Activated T-cell treated with anti-CD3 and anti-CD28 coated beads, Interleukin-2, amount 50 U/mL, for 72 hours (primary cell): ENCODE measurements at regions not wholly inside any gene's neighbourhood (a gene's known extent, or its start where the extent isn't known, plus 50 kb on each side); places are given as distances from the start of the nearest gene placed in this dataset.

ENCODE experiments used
- ATAC-seq, 2 donors: fragments of 150-1000 bp; cut with Tn5 transposase; replicated peaks in 1 of 2; 2 replicates each; pipeline ENCODE4 v1.10.0; 2021; ENCODE audit warnings: moderate library complexity in 2 of 2, mild to moderate bottlenecking in 1 of 2
- DNase-seq, 2 donors: peaks; one replicate each; pipeline ENCODE4 v3.0.0; 2021 to 2022; ENCODE audit warnings: mixed read lengths in 1 of 2
- H3K27ac Mint-ChIP-seq: one replicate; pipeline ENCODE4 v1.8.0; 2022; ENCODE audit warnings: mild to moderate bottlenecking, moderate library complexity, mixed read lengths
- H3K27me3 Mint-ChIP-seq: one replicate; pipeline ENCODE4 v1.8.0; 2022; ENCODE audit warnings: low read depth, mixed read lengths
- H3K36me3 Mint-ChIP-seq, 2 donors: one replicate each; pipeline ENCODE4 v1.8.0; 2022; ENCODE audit warnings: mixed read lengths in 2 of 2, mild to moderate bottlenecking in 1 of 2; ENCODE audit not compliant: insufficient read depth in 2 of 2
- H3K4me1 Mint-ChIP-seq: one replicate; pipeline ENCODE4 v1.8.0; 2022; ENCODE audit warnings: low read depth, mixed read lengths
- H3K4me3 Mint-ChIP-seq, 2 donors: one replicate each; pipeline ENCODE4 v1.8.0; 2022; ENCODE audit warnings: mild to moderate bottlenecking in 2 of 2, mixed read lengths in 2 of 2, moderate library complexity in 2 of 2
- H3K9me3 Mint-ChIP-seq, 2 donors: one replicate each; pipeline ENCODE4 v1.8.0; 2022; ENCODE audit warnings: mixed read lengths in 2 of 2

GRCh38 chr12:114302606-114303315 is 103.2 kb downstream of the TBX5 start:
- H3K27ac Mint-ChIP-seq: no peak overlapping the region

GRCh38 chr12:114302117-114302516 is 103.8 kb downstream of the TBX5 start:
- no peak overlapping the region for H3K27ac Mint-ChIP-seq
- DNase-seq (no peak), ATAC-seq (no peak)
- no peaks in the 10 kb centered on the region for H3K4me1 Mint-ChIP-seq
- no peak overlapping the region for H3K4me3 Mint-ChIP-seq
- no peaks in the 10 kb centered on the region for H3K27me3 Mint-ChIP-seq
- H3K9me3 Mint-ChIP-seq: peaks cover 3% of the 10 kb centered on the region in 2 donors
- H3K36me3 Mint-ChIP-seq: no peaks in the 10 kb centered on the region

More at GRCh38 chr12:114302606-114303315, 103.2 kb downstream of the TBX5 start:
- ATAC-seq (no peak), DNase-seq (no peak)
- Mint-ChIP-seq H3K27me3 (no peaks in the 10 kb centered on the region), H3K9me3 (peaks cover 3% of the 10 kb centered on the region in 2 donors), H3K4me1 (no peaks in the 10 kb centered on the region), H3K4me3 (no peak overlapping the region), H3K36me3 (no peaks in the 10 kb centered on the region)

GRCh38 chr12:114294303-114294685 is 111.7 kb downstream of the TBX5 start:
- H3K27ac Mint-ChIP-seq: no peak overlapping the region
- no peak for ATAC-seq
- no peaks in the 10 kb centered on the region for H3K36me3 Mint-ChIP-seq
- H3K27me3 Mint-ChIP-seq: no peaks in the 10 kb centered on the region
- H3K4me1 Mint-ChIP-seq: no peaks in the 10 kb centered on the region
- no peak overlapping the region for H3K4me3 Mint-ChIP-seq
- peaks cover 0 to 2% of the 10 kb centered on the region in 2 donors for H3K9me3 Mint-ChIP-seq
- no peak for DNase-seq

- Mint-ChIP-seq H3K36me3 (no peaks in the 10 kb centered on the region), H3K4me1 (no peaks in the 10 kb centered on the region), H3K4me3 (no peak overlapping the region), H3K9me3 (peaks cover 0 to 2% of the 10 kb centered on the region in 2 donors), H3K27ac (no peak overlapping the region), H3K27me3 (no peaks in the 10 kb centered on the region)
- no peak for DNase-seq
- ATAC-seq: no peak
Observed at GRCh38 chr12:114293571-114294302, 112.2 kb downstream of the TBX5 start.

- Mint-ChIP-seq H3K4me1 (no peaks in the 10 kb centered on the region), H3K36me3 (no peaks in the 10 kb centered on the region), H3K27me3 (no peaks in the 10 kb centered on the region), H3K27ac (no peak overlapping the region), H3K9me3 (peaks cover 0 to 2% of the 10 kb centered on the region in 2 donors), H3K4me3 (no peak overlapping the region)
- DNase-seq (no peak), ATAC-seq (no peak)
Observed at GRCh38 chr12:114293073-114293472, 112.9 kb downstream of the TBX5 start.

GRCh38 chr12:114291389-114292060 is 114.4 kb downstream of the TBX5 start:
- H3K27me3 Mint-ChIP-seq: no peaks in the 10 kb centered on the region
- H3K4me3 Mint-ChIP-seq: no peak overlapping the region
- H3K4me1 Mint-ChIP-seq: no peaks in the 10 kb centered on the region
- no peak for ATAC-seq
- H3K9me3 Mint-ChIP-seq: peaks cover 0 to 2% of the 10 kb centered on the region in 2 donors
- no peak for DNase-seq
- no peak overlapping the region for H3K27ac Mint-ChIP-seq
- H3K36me3 Mint-ChIP-seq: no peaks in the 10 kb centered on the region

- DNase-seq (no peak), ATAC-seq (no peak)
- H3K9me3 Mint-ChIP-seq: no peaks in the 10 kb centered on the region
- H3K27me3 Mint-ChIP-seq: no peaks in the 10 kb centered on the region
- H3K4me1 Mint-ChIP-seq: no peaks in the 10 kb centered on the region
- no peaks in the 10 kb centered on the region for H3K36me3 Mint-ChIP-seq
- no peak overlapping the region for H3K27ac Mint-ChIP-seq
- H3K4me3 Mint-ChIP-seq: no peak overlapping the region
Observed at GRCh38 chr12:114287821-114288525, 118.0 kb downstream of the TBX5 start.

- no peak overlapping the region for H3K27ac Mint-ChIP-seq
- H3K27me3 Mint-ChIP-seq: no peaks in the 10 kb centered on the region
- H3K4me1 Mint-ChIP-seq: no peaks in the 10 kb centered on the region
Observed at GRCh38 chr12:114286145-114286544, 119.8 kb downstream of the TBX5 start.

GRCh38 chr12:114285554-114285953 is 120.4 kb downstream of the TBX5 start:
- no peaks in the 10 kb centered on the region for H3K4me1 Mint-ChIP-seq
- H3K9me3 Mint-ChIP-seq: peaks cover 0 to 1% of the 10 kb centered on the region in 2 donors
- no peak overlapping the region for H3K4me3 Mint-ChIP-seq
- H3K27me3 Mint-ChIP-seq: no peaks in the 10 kb centered on the region
- ATAC-seq (no peak), DNase-seq (no peak)
- no peak overlapping the region for H3K27ac Mint-ChIP-seq
- no peaks in the 10 kb centered on the region for H3K36me3 Mint-ChIP-seq

More at GRCh38 chr12:114286145-114286544, 119.8 kb downstream of the TBX5 start:
- peaks cover 0 to 1% of the 10 kb centered on the region in 2 donors for H3K9me3 Mint-ChIP-seq
- DNase-seq: no peak
- H3K36me3 Mint-ChIP-seq: no peaks in the 10 kb centered on the region
- ATAC-seq: no peak
- H3K4me3 Mint-ChIP-seq: no peak overlapping the region

- Mint-ChIP-seq H3K36me3 (no peaks in the 10 kb centered on the region), H3K27ac (no peak overlapping the region), H3K4me1 (no peaks in the 10 kb centered on the region), H3K9me3 (peaks cover 0 to 1% of the 10 kb centered on the region in 2 donors), H3K4me3 (no peak overlapping the region), H3K27me3 (no peaks in the 10 kb centered on the region)
- ATAC-seq: no peak
- no peak for DNase-seq
Observed at GRCh38 chr12:114284041-114284440, 121.9 kb downstream of the TBX5 start.

GRCh38 chr12:114275932-114276785 is 129.8 kb downstream of the TBX5 start:
- Mint-ChIP-seq H3K36me3 (no peaks in the 10 kb centered on the region), H3K4me3 (no peak overlapping the region), H3K27ac (no peak overlapping the region), H3K27me3 (no peaks in the 10 kb centered on the region), H3K9me3 (no peaks in the 10 kb centered on the region), H3K4me1 (no peaks in the 10 kb centered on the region)
- no peak for DNase-seq
- ATAC-seq: no peak

- no peak overlapping the region for H3K27ac Mint-ChIP-seq
- no peak overlapping the region for H3K4me3 Mint-ChIP-seq
- DNase-seq (no peak), ATAC-seq (no peak)
- no peaks in the 10 kb centered on the region for H3K4me1 Mint-ChIP-seq
- H3K36me3 Mint-ChIP-seq: no peaks in the 10 kb centered on the region
- H3K27me3 Mint-ChIP-seq: no peaks in the 10 kb centered on the region
- no peaks in the 10 kb centered on the region for H3K9me3 Mint-ChIP-seq
Observed at GRCh38 chr12:114275086-114275485, 130.9 kb downstream of the TBX5 start.
